Stimulated activated CD4-positive, alpha-beta T cell treated with anti-CD3 and anti-CD28 coated beads, TNF-alpha, amount 100 ng/mL, for 1 hour (primary cell): ENCODE measurements at regions not wholly inside any gene's neighbourhood (a gene's known extent, or its start where the extent isn't known, plus 50 kb on each side); places are given as distances from the start of the nearest gene placed in this dataset.

ENCODE experiments used
- DNase-seq, 3 donors: peaks; one replicate each; pipeline ENCODE4 v3.0.0-alpha.2; 2020; ENCODE audit warnings: low read depth in 3 of 3, low spot score in 1 of 3

GRCh38 chr13:105410602-105411001 lies 1124.9 kb downstream of the EFNB2 start:
- DNase-seq: no peak

GRCh38 chr13:105406551-105406950 lies 1128.9 kb downstream of the EFNB2 start:
- DNase-seq: no peak

- DNase-seq: no peak
Observed at GRCh38 chr13:105403086-105403485, 1132.4 kb downstream of the EFNB2 start.

GRCh38 chr13:105395041-105395440 lies 1140.4 kb downstream of the EFNB2 start:
- no peak for DNase-seq

- DNase-seq: no peak
Observed at GRCh38 chr13:105389373-105389772, 1146.1 kb downstream of the EFNB2 start.

- DNase-seq: no peak
Observed at GRCh38 chr13:105377452-105377851, 1158.0 kb downstream of the EFNB2 start.

GRCh38 chr13:105370011-105370650 lies 1165.3 kb downstream of the EFNB2 start:
- no peak for DNase-seq

GRCh38 chr13:105368781-105369180 lies 1166.7 kb downstream of the EFNB2 start:
- DNase-seq: no peak

GRCh38 chr13:105365831-105366230 lies 1169.6 kb downstream of the EFNB2 start:
- DNase-seq: no peak

GRCh38 chr13:105365021-105365550 lies 1170.4 kb downstream of the EFNB2 start:
- DNase-seq: no peak

GRCh38 chr13:105364191-105364590 lies 1171.3 kb downstream of the EFNB2 start:
- no peak for DNase-seq

GRCh38 chr13:105363261-105364190 lies 1171.9 kb downstream of the EFNB2 start:
- DNase-seq: no peak

GRCh38 chr13:105353654-105354053 lies 1181.8 kb downstream of the EFNB2 start:
- no peak for DNase-seq

GRCh38 chr13:105349082-105349723 lies 1186.3 kb downstream of the EFNB2 start:
- DNase-seq: no peak

- DNase-seq: no peak
Observed at GRCh38 chr13:105346141-105346775, 1189.2 kb downstream of the EFNB2 start.

GRCh38 chr13:105345730-105346129 lies 1189.7 kb downstream of the EFNB2 start:
- no peak for DNase-seq

GRCh38 chr13:105345131-105345530 lies 1190.3 kb downstream of the EFNB2 start:
- no peak for DNase-seq

GRCh38 chr13:105343134-105343806 lies 1192.2 kb downstream of the EFNB2 start:
- no peak for DNase-seq

GRCh38 chr13:105342281-105342820 lies 1193.1 kb downstream of the EFNB2 start:
- DNase-seq: no peak

- DNase-seq: no peak
Observed at GRCh38 chr13:105341758-105342157, 1193.7 kb downstream of the EFNB2 start.
